ENCODE measurements at regions not wholly inside any gene's neighbourhood (a gene's known extent, or its start where the extent isn't known, plus 50 kb on each side); places are given as distances from the start of the nearest gene placed in this dataset.
"Not testable (repeated sequence)": the region's sequence is repeated elsewhere in the genome, so short reads cannot be mapped to it uniquely, and the experiment has no call there.

GRCh38 chr12:25352083-25352918 lies 101.6 kb upstream of the KRAS start:
- Histone ChIP-seq H3K4me3 (no peak overlapping the region), H3K4me1 (no peaks in the 10 kb centered on the region)

GRCh38 chr12:25348593-25348895 lies 97.8 kb upstream of the KRAS start:
- H3K36me3 ChIP-seq = no peaks in the 10 kb centered on the region
- H3K4me3 ChIP-seq = no peak overlapping the region
- H3K4me1 ChIP-seq = no peaks in the 10 kb centered on the region
- H3K9me3 ChIP-seq = no peaks in the 10 kb centered on the region
- no peak for TF ChIP-seq POLR2AphosphoS5 (IDR thresholded peaks at IDR 0.05; ENCODE audit: insufficient read depth in 1 of 2, low read depth in 1 of 2)
- no peak for TF ChIP-seq CTCF (IDR thresholded peaks at IDR 0.05)
- TF ChIP-seq POLR2A (IDR thresholded peaks at IDR 0.05) = no peak
- no peaks in the 10 kb centered on the region for H3K27me3 ChIP-seq
- intact Hi-C loops (cut with DNase I) = no loop called here
- no peak overlapping the region for H3K27ac ChIP-seq
- DNase-seq (ENCODE audit: extremely low spot score in 2 of 2) = no peak

More at GRCh38 chr12:25352083-25352918, 101.6 kb upstream of the KRAS start:
- no peak for DNase-seq (ENCODE audit: extremely low spot score in 2 of 2)
- no peaks in the 10 kb centered on the region for H3K36me3 ChIP-seq
- H3K9me3 ChIP-seq = no peaks in the 10 kb centered on the region
- H3K27me3 ChIP-seq = no peaks in the 10 kb centered on the region
- TF ChIP-seq POLR2A (IDR thresholded peaks at IDR 0.05) (no peak), POLR2AphosphoS5 (IDR thresholded peaks at IDR 0.05; ENCODE audit: insufficient read depth in 1 of 2, low read depth in 1 of 2) (no peak), CTCF (IDR thresholded peaks at IDR 0.05) (no peak)
- no peak overlapping the region for H3K27ac ChIP-seq
- intact Hi-C loops (cut with DNase I) = no loop called here

GRCh38 chr12:25347716-25348592 lies 97.2 kb upstream of the KRAS start:
- no peak for TF ChIP-seq CTCF (IDR thresholded peaks at IDR 0.05)
- TF ChIP-seq POLR2AphosphoS5 (IDR thresholded peaks at IDR 0.05; ENCODE audit: insufficient read depth in 1 of 2, low read depth in 1 of 2) = no peak
- TF ChIP-seq POLR2A (IDR thresholded peaks at IDR 0.05) = no peak
- H3K9me3 ChIP-seq = no peaks in the 10 kb centered on the region
- intact Hi-C loops (cut with DNase I) = no loop called here
- DNase-seq (ENCODE audit: extremely low spot score in 2 of 2) = no peak
- no peaks in the 10 kb centered on the region for H3K36me3 ChIP-seq
- no peaks in the 10 kb centered on the region for H3K4me1 ChIP-seq
- H3K27ac ChIP-seq = no peak overlapping the region
- no peaks in the 10 kb centered on the region for H3K27me3 ChIP-seq
- no peak overlapping the region for H3K4me3 ChIP-seq

GRCh38 chr12:25341877-25342276 lies 91.1 kb upstream of the KRAS start:
- H3K27ac ChIP-seq; H3K36me3 ChIP-seq; H3K9me3 ChIP-seq; DNase-seq (ENCODE audit: extremely low spot score in 2 of 2); H3K4me3 ChIP-seq; intact Hi-C loops (cut with DNase I); H3K4me1 ChIP-seq; H3K27me3 ChIP-seq: not testable (repeated sequence)

GRCh38 chr12:25337916-25338315 lies 87.2 kb upstream of the KRAS start:
- DNase-seq (ENCODE audit: extremely low spot score in 2 of 2) = no peak
- H3K27ac ChIP-seq = no peak overlapping the region
- H3K4me3 ChIP-seq = no peak overlapping the region
- H3K36me3 ChIP-seq = no peaks in the 10 kb centered on the region
- intact Hi-C loops (cut with DNase I) = no loop called here
- TF ChIP-seq CTCF (IDR thresholded peaks at IDR 0.05) (no peak), POLR2AphosphoS5 (IDR thresholded peaks at IDR 0.05; ENCODE audit: insufficient read depth in 1 of 2, low read depth in 1 of 2) (no peak), POLR2A (IDR thresholded peaks at IDR 0.05) (no peak)
- no peaks in the 10 kb centered on the region for H3K4me1 ChIP-seq
- H3K9me3 ChIP-seq = no peaks in the 10 kb centered on the region
- H3K27me3 ChIP-seq = no peaks in the 10 kb centered on the region
